ENCODE measurements at regions not wholly inside any gene's neighbourhood (a gene's known extent, or its start where the extent isn't known, plus 50 kb on each side); places are given as distances from the start of the nearest gene placed in this dataset.
"Not testable (repeated sequence)": the region's sequence is repeated elsewhere in the genome, so short reads cannot be mapped to it uniquely, and the experiment has no call there.

DNA sequence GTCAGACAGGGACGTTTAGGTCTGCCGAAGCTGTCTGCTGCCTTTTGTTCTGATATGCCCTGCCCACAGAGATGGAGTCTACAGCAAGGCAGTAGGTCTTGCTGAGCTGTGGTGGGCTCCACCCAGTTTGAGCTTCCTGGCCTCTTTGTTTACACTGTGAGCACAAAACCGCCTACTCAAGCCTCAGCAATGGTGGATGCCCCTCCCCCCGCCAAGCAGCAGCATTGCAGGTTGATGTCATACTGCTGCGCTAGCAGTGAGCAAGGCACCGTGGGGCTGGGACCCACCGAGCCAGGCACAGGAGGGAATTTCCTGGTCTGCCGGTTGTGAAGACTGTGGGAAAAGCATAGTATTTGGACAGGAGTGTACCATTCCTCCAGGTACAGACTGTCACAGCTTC lies 233.1 kb downstream of the ATPSCKMT start:
- not testable (repeated sequence) for TF ChIP-seq CTCF (IDR thresholded peaks at IDR 0.05; ENCODE audit: poor library complexity); EZH2phosphoT487 (IDR thresholded peaks at IDR 0.05; ENCODE audit: low read depth, severe bottlenecking, unreplicated experiment); EZH2 (IDR thresholded peaks at IDR 0.05; ENCODE audit: borderline replicate concordance)

Measured in hepatocyte (in vitro differentiated cells).